ENCODE measurements at regions not wholly inside any gene's neighbourhood (a gene's known extent, or its start where the extent isn't known, plus 50 kb on each side); places are given as distances from the start of the nearest gene placed in this dataset.

DNA sequence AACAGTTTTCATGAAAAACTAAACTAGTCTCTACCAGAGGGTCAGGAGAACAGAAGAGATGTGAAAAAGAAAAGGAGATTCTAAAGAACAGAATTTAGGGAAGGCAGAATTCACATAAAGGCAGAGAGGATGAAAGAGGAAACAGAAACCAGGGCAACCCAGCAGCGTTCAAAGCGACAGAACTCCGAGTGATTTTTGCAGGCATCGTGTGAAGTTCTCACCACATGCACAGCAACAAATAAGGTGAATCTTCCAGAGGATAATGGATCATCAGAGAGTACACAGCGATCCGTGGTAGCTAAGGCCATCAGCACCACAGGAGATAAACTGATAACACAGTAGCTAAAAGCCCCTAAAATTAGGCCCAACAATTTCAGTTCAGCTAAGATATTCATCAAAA lies 250.8 kb upstream of the THBS1 start:
- Mint-ChIP-seq H3K4me1 (ENCODE audit: low read depth) (peaks cover 28% of the 10 kb centered on the region), H3K9me3 (ENCODE audit: low read depth) (no peaks in the 10 kb centered on the region), H3K4me3 (ENCODE audit: low read depth) (no peak overlapping the region), H3K36me3 (ENCODE audit: insufficient read depth) (no peaks in the 10 kb centered on the region), H3K27ac (no peak overlapping the region), H3K27me3 (peaks cover 3% of the 10 kb centered on the region)
- no peak for DNase-seq (ENCODE audit: low spot score, unreplicated experiment)
- TF ChIP-seq, protein P1, sequence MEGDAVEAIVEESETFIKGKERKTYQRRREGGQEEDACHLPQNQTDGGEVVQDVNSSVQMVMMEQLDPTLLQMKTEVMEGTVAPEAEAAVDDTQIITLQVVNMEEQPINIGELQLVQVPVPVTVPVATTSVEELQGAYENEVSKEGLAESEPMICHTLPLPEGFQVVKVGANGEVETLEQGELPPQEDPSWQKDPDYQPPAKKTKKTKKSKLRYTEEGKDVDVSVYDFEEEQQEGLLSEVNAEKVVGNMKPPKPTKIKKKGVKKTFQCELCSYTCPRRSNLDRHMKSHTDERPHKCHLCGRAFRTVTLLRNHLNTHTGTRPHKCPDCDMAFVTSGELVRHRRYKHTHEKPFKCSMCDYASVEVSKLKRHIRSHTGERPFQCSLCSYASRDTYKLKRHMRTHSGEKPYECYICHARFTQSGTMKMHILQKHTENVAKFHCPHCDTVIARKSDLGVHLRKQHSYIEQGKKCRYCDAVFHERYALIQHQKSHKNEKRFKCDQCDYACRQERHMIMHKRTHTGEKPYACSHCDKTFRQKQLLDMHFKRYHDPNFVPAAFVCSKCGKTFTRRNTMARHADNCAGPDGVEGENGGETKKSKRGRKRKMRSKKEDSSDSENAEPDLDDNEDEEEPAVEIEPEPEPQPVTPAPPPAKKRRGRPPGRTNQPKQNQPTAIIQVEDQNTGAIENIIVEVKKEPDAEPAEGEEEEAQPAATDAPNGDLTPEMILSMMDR (IDR thresholded peaks at IDR 0.05; ENCODE audit: unreplicated experiment) = no peak

DNA sequence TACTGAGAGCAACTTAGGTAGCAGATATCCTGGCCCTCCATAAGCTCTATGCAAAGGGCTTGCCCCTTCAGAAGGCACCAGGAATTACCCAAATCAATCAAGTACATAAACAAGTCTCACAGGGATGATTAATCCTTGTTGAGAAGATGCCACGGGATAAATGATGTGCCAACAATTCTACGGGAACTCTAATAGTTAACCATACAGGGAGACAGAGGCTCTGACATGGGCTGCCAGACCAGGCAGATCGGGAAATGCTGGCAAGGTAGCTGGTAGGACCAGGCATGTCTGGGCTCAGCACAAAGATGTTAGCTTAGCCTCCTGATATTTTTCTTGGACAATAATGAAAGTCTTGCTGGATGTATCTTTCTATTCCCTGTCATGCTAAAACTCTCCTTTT lies 249.3 kb upstream of the THBS1 start:
- peaks cover 3% of the 10 kb centered on the region for H3K27me3 Mint-ChIP-seq
- no peaks in the 10 kb centered on the region for H3K9me3 Mint-ChIP-seq (ENCODE audit: low read depth)
- DNase-seq (ENCODE audit: low spot score, unreplicated experiment) = no peak
- no peak overlapping the region for H3K4me3 Mint-ChIP-seq (ENCODE audit: low read depth)
- H3K27ac Mint-ChIP-seq = no peak overlapping the region
- H3K4me1 Mint-ChIP-seq (ENCODE audit: low read depth) = peaks cover 18% of the 10 kb centered on the region
- TF ChIP-seq, protein P1 (IDR thresholded peaks at IDR 0.05; ENCODE audit: unreplicated experiment) = no peak
- no peaks in the 10 kb centered on the region for H3K36me3 Mint-ChIP-seq (ENCODE audit: insufficient read depth)

DNA sequence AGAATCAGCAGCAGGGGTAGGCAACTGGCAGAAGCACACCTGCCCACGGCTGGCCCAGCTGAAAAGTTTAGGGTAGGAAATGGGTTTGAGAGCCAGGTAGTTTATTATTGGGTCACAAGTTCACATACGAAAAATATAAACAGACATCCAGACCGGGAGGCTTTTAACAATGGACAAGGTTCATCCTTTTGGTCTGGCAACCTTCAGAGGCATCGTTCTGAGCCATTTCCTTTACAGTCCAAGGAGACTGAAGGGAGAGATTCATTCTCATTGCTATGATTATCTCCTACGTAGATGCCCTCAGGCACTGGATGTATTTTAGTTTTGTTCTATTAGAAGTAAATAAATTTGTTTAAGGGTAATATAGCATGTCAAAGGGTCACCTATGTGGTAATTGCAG lies 248.0 kb upstream of the THBS1 start:
- Mint-ChIP-seq H3K4me3 (ENCODE audit: low read depth) (no peak overlapping the region), H3K27ac (no peak overlapping the region), H3K9me3 (ENCODE audit: low read depth) (no peaks in the 10 kb centered on the region), H3K36me3 (ENCODE audit: insufficient read depth) (no peaks in the 10 kb centered on the region), H3K4me1 (ENCODE audit: low read depth) (peaks cover 8% of the 10 kb centered on the region), H3K27me3 (peaks cover 3% of the 10 kb centered on the region)
- TF ChIP-seq, protein P1 (IDR thresholded peaks at IDR 0.05; ENCODE audit: unreplicated experiment) = no peak
- DNase-seq (ENCODE audit: low spot score, unreplicated experiment) = no peak

DNA sequence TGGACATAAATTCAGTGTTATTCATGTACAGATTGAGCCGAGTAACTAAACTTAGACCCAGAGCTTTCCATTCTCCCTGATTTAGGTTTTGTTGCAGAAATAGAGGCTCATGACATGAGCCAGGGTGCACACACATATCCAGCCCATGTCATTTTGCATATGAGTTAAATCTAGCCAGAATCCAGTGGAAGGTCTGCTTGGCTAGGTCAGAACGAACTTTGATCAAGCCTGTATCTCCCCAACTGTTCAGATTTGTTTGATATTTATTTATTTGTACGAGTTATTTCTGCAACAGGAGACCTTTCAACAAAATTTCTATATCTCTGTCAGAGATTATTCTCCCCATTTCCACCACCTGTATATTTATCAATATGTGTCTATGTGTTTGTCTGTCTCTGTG lies 247.5 kb upstream of the THBS1 start:
- peaks cover 3% of the 10 kb centered on the region for H3K27me3 Mint-ChIP-seq
- no peaks in the 10 kb centered on the region for H3K36me3 Mint-ChIP-seq (ENCODE audit: insufficient read depth)
- no peak for DNase-seq (ENCODE audit: low spot score, unreplicated experiment)
- no peaks in the 10 kb centered on the region for H3K9me3 Mint-ChIP-seq (ENCODE audit: low read depth)
- TF ChIP-seq, protein P1 (IDR thresholded peaks at IDR 0.05; ENCODE audit: unreplicated experiment) = no peak
- peaks cover 9% of the 10 kb centered on the region for H3K4me1 Mint-ChIP-seq (ENCODE audit: low read depth)
- H3K27ac Mint-ChIP-seq = no peak overlapping the region
- H3K4me3 Mint-ChIP-seq (ENCODE audit: low read depth) = no peak overlapping the region

GRCh38 chr15:39333896-39334295 lies 247.0 kb upstream of the THBS1 start:
- Mint-ChIP-seq H3K27me3 (peaks cover 3% of the 10 kb centered on the region), H3K27ac (no peak overlapping the region), H3K4me1 (ENCODE audit: low read depth) (peaks cover 9% of the 10 kb centered on the region), H3K9me3 (ENCODE audit: low read depth) (no peaks in the 10 kb centered on the region), H3K36me3 (ENCODE audit: insufficient read depth) (no peaks in the 10 kb centered on the region), H3K4me3 (ENCODE audit: low read depth) (no peak overlapping the region)
- TF ChIP-seq, protein P1 (IDR thresholded peaks at IDR 0.05; ENCODE audit: unreplicated experiment) = no peak
- DNase-seq (ENCODE audit: low spot score, unreplicated experiment) = no peak

All from progenitor cell of endocrine pancreas (in vitro differentiated cells).